HT1080 (cell line): ENCODE measurements at regions not wholly inside any gene's neighbourhood (a gene's known extent, or its start where the extent isn't known, plus 50 kb on each side); places are given as distances from the start of the nearest gene placed in this dataset.
A peak's percentile ranks its signal among the peaks of the same experiment; 100 is the strongest.
"Not testable (repeated sequence)": the region's sequence is repeated elsewhere in the genome, so short reads cannot be mapped to it uniquely, and the experiment has no call there.

ENCODE experiments used
- DNase-seq: peaks from one replicate; pipeline ENCODE4 v3.0.0-alpha.2; 2015; ENCODE audit warnings: low read depth

DNA sequence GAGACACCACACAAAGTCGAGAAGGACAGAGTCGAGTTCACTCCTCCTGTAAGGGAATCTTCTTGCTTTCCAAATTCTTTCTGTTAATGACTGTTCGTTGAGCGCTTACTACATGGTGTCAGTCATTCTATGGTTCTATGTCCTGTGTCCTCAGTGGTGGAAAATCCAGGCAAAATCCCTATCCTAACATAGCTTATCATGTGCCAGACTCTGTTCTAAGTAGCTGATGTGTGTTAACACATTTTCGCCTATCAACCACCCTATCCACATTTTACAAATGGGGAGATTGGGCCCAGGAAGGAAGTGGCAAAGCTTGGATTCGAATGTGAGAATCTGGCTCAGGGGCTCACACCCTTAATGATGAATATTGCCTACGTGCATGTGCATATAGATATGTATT lies 280.1 kb downstream of the GATA3 start:
- no peak for DNase-seq

DNA sequence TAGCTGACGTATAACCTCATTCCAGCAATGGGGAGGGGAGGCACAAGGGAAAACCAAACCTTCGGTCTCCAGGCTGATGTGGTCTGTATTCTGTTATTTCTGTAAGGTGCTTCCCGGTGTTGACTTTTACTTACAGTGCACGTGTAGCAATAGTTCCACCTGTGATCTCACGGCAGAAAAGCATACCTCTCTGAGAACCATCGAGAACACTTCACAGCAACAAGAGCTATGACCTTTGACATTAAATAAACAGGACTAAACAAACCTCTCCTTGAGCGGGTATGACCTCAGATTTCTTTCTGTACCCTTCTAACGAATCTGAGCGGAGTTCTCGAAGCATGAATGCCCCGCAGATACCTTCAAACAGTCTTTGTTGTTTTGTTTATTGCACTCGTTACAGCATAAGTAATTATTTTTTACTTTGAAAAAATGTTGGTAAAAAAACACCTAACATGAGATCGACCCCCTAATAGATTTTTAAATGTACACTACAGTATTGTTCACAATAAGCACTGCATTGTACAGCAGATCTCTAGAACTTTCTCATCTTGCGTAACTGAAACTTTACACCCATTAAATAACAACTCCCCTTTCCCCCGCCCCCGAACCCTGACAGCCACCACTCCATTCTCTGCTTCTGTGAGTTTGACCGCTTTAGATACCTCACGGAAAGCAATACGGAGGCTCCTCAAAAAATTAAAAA lies 282.3 kb downstream of the GATA3 start:
- no peak for DNase-seq

GRCh38 chr10:8337332-8337651 lies 282.8 kb downstream of the GATA3 start:
- no peak for DNase-seq

DNA sequence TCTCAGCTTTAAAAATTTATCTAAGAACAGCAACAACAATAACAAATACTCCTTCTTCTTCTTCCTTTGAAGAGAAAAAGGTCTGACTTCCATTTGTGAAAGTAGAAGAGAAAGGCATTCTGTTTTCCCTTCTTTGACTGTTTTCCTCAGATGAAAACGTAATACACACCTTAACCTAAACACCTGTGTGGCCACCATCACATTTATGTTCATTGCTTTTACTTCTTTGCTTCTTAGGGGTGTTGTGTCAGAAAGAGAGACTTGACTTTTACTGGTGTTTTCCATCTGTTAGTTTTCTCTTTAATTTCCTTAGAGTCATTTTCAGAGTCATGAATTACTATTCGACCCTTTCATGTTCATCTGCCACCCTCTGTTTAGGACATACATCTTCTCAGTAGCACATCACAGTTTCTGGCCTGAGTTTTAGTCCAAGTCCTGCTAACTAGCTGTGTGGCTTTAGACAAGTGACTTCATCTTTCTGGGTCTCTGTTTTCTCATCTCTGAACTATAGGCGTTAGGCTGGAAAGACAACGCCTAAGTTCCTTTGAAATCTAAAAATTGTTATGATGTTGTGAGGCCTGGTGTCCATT lies 283.8 kb downstream of the GATA3 start:
- no peak for DNase-seq

DNA sequence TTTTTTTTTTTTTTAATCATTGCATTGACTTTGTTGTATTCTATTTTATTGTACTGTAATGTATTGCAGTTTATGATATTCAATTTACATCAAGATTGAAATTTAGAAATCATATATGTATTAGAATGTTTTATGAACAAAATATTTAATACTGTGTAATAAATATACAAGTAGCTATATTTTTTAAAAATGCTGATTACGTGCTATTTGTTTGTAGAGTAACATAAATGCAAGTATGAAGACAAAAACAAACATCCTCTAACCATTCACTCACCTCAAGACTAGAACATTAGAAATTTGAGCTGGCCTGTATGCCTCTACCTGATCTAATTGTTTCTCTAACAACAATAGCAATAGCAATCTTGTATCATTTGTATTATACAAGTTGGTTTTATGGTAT lies 290.3 kb downstream of the GATA3 start:
- no peak for DNase-seq

DNA sequence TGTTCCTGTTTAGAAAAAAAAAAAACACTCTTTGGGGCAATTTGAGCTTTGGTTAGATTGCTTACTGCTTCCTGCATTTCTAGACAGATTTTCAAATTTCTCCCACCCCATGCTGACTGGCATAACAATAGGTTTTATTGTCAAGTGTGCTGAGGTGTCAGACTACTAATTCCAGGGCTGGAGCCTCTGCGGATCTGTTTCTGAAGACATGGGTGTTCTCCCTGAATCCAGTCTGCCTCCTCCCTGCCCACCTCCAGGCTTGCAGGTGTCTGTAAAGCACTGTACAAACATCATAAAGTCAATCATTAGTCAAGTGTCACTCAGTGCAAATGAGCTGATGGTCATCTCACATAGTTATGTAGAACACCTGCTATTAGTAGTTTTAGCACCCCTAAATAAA lies 292.4 kb downstream of the GATA3 start:
- peak; percentile 1 for DNase-seq

DNA sequence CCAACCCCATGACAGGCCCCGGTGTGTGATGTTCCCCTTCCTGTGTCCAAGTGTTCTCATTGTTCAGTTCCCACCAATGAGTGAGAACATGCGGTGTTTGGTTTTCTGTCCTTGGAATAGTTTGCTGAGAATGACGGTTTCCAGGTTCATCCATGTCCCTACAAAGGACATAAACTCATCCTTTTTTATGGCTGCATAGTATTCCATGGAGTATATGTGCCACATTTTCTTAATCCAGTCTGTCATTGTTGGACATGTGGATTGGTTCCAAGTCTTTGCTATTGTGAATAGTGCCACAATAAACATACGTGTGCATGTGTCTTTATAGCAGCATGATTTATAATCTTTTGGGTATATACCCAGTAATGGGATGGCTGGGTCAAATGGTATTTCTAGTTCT lies 293.1 kb downstream of the GATA3 start:
- not testable (repeated sequence) for DNase-seq

GRCh38 chr10:8349610-8350249 lies 295.2 kb downstream of the GATA3 start:
- no peak for DNase-seq

- no peak for DNase-seq
These were observed 295.9 kb downstream of the GATA3 start for GRCh38 chr10:8350250-8350967.

GRCh38 chr10:8352171-8353075 lies 297.9 kb downstream of the GATA3 start:
- no peak for DNase-seq

DNA sequence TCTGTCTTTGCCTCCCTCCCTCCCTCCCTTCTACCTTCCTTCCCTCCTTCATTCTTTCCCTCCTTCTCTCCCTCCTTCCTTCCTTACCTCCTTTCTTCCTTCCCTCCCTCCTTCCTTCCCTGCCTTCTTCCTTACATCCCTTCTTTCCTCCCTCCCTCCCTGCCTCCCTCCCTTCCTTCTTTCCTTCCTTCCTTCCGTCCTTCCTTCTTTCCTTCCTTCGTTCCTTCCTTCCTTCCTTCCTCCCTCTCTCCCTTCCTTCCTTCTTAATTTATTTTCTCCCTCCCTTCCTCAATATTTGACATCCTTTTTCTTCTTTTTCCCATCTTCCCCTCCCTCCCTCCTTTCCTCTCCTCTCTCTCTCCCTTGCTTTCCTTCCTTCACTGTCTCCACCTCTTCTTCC lies 301.8 kb downstream of the GATA3 start:
- DNase-seq: no peak

- no peak for DNase-seq
These were observed 305.0 kb downstream of the GATA3 start for GRCh38 chr10:8359467-8359866.

GRCh38 chr10:8360365-8360764 lies 305.9 kb downstream of the GATA3 start:
- no peak for DNase-seq

- no peak for DNase-seq
These were observed 306.5 kb downstream of the GATA3 start for GRCh38 chr10:8360814-8361509.

DNA sequence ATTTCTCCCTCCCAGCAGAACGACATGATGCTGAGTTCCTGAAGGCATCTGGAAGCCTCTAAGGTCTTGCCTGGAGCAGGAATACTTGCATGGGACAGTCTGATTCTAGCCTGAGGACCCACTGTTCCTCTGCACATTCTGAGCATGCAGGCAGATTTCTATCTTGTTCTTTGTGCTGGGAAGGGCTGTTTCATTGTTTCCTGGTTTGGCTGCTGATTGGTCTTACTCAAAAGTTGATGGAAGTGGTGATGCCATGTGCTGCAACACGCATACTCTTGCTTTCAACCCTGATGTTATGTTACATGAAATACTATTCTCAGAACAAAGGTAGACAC lies 307.0 kb downstream of the GATA3 start:
- no peak for DNase-seq

- DNase-seq: peak; percentile 97
These were observed 311.7 kb downstream of the GATA3 start for GRCh38 chr10:8365935-8366911.

DNA sequence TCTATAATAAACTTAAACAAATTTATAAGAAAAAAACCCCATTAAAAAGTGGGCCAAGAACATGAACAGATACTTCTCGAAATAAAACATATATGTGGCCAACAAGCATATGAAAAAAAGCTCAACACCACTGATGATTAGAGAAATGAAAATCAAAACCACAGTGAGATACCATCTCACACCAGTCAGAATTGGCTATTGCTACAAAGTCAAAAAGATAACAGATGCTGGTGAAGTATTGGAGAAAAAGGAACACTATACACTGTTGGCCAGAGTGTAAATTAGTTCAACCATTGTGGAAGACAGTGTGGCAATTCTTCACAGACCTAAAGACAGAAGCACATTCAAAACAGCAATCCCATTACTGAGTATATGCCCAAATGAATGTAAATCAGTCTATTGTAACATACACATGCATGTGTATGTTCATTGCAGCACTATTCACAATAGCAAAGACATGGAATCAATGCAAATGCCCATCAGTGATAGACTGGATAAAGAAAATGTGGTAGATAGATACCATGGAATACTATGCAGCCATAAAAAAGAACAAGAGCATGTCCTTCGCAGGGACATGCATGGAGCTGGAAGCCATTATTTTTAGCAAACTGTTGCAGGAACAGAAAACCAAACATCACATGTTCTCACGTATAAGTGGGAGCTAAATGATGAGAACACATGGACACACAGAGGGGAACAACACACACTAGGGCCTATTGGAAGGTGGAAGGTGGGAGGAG lies 313.4 kb downstream of the GATA3 start:
- not testable (repeated sequence) for DNase-seq

- peak; percentile 86 for DNase-seq
These were observed 315.2 kb downstream of the GATA3 start for GRCh38 chr10:8369666-8370065.

- DNase-seq: no peak
These were observed 319.8 kb downstream of the GATA3 start for GRCh38 chr10:8374334-8374733.
